ENCODE measurements at regions not wholly inside any gene's neighbourhood (a gene's known extent, or its start where the extent isn't known, plus 50 kb on each side); places are given as distances from the start of the nearest gene placed in this dataset.

DNA sequence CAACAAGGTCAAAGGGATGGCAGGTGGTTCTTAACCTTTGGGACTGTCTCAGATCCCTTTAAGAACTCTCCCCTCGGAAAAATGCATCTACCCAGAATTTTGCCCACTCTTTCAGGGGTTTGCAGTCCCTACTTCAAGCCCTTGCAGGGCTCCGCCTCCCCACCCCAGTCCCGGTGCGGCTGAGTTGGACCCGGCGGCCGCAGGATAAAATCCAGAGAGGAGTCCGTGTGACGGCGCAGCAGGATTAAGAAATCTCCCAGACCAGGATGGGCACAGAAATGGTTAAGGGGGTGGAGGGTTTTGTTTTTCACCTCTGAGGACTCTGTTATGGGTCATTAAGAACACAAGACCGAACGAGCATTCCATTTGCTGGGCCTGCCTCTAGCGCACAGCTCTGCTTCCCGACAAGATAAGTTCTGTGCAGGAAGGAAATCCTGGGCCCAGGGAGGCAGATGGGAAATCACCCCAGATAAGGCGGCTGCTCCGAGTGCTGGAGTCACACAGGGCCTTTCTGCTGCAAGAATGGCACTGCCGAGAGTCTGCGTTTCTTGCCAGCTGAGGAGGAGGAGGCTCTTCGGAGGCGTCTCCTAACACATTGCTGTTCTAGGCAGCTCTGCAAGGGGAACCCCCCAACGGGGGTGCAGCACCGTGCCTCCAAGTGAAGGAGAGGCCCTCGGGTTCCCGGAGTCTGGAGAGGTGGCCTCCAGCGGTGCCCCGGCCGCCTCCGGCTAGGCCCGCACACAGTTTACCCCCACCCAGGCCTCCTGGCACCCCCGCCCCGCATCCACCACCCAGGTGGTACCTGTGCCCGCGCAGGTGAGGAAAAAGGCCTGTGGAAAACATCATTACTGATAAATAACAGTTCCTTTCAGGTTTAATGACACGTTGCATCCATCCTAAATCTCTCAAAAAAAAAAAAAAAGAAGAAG is 277.6 kb downstream of the BCOR start:
- DNase-seq: no peak

DNA sequence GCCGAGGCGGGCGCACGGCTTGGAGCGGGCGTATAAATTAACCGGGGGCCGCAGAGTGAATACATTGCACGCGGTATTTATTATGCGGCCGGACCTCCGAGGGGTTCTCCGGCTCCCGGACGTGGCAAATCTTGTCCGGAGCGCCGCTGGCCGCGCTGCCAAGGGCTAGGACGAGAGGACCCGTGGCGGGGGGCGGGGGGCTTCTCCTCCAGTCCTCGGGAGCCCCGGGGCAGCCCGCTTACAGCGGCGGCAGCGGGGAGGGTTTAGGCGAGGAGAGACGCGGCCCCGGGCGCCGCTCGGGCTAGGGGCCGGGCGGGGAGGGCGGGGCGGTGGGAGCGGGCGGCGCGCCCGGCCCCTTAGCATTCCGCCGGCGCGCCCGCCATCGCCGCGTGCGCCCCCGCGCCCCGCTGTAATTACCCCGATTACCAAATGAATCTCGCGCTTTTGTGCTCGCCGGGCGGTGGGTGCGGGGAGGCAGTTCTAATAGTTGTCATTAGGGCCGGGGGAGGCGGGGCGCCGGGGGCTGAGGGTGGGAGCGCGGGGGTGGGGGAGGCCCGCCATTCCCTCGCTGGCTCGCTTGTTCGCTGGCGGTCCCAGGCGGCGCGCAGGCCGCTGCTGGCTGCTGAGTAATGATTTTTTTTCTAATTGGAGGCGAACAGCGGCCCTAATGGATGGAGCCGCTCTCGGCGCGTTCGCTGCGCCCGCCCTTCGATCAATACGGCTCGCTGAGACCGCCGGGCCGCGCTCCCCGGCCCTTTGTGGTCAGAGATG is 276.6 kb downstream of the BCOR start:
- no peak for DNase-seq

- no peak for DNase-seq
Observed at GRCh38 chrX:39821709-39822095, 276.1 kb downstream of the BCOR start.

DNA sequence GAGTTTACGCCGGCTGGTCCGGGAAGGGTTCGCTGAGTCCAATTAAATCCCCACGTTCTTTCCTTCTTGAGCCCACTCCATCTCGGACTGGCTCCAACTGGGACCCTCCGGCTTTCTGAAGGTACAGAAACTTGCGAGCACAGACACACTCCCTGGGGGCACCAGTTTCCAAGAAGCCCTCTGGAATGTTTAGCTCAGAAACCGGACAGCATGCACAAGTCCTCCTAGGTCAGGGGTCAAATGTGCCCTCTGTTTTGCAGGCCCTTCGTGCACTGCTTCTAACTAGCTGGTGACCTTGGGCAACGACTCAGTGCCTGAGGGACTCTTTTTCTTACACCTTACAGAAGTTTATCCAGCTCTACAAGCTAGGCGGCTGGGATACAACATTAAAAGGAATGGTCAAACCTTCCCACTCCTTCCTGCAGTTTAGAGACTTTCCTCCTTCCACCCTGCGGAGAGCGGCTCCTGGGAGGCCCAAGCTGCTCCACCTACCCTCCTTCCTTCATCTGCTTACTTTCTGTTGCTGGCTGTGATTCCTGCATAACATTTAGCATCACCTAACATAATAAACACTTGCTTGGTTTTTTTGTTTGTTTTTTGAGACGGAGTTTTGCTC is 275.5 kb downstream of the BCOR start:
- no peak for DNase-seq

GRCh38 chrX:39823424-39823823 is 274.3 kb downstream of the BCOR start:
- DNase-seq: no peak

DNA sequence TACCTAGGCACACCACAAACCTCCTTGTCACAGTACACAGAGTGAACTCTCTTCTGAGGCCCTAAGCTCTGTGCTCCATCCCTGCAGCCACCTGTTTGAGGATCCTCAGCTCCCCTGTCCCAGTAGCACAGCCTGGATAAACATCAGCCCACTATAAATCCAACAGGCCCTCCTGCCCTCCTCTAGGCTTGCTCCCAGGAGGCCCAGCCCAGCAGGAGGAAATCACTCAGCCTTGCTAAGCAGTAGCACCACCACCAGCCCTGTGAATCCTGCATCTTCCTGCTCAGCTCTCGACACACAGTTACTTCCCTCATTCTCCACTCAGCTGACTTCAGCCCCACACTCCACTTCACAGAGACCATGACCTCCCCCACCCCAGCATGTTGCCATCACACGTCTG is 273.9 kb downstream of the BCOR start:
- DNase-seq: no peak

- DNase-seq: no peak
Observed at GRCh38 chrX:39826813-39827543, 270.8 kb downstream of the BCOR start.

GRCh38 chrX:39827951-39828350 is 269.8 kb downstream of the BCOR start:
- no peak for DNase-seq

DNA sequence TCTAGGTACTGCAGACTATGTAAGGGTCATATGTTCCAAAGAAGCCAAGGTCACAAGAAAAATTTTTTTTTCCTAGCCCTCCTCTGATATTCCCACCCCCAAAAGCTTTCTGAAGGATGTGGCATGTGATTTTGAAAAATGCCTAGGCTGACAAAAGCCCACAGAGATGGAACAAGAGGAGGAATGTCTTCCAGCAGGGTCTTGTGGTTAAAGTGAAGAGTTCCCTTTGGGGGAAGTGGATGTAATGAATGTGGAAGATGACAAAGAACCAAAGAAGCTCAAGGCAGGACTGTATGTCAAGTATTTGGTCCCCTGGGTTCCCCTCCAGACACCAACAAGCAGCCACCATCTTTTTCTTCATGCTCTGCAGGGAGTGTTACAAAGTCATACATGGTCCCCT is 268.8 kb downstream of the BCOR start:
- no peak for DNase-seq

DNA sequence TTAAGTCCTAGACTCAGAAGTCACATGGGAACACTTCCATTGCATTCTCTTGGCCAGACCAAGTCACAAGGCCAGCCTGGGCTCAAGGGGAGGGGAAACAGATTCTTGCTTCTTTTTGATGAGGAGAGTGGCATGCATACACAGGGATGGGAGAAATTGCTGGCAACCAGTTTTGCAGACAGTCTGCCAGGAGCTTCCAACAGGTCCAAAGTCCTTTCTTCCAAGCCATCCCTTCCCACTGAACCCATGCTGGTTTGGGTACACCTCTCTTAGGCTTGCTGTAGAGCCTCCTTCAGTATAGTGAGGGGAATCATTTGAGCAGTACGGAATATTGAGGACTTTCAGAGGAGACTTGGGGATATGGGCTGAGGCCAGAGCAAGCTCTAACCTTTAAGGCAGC is 267.8 kb downstream of the BCOR start:
- no peak for DNase-seq

- no peak for DNase-seq
Observed at GRCh38 chrX:39830414-39830813, 267.3 kb downstream of the BCOR start.

DNA sequence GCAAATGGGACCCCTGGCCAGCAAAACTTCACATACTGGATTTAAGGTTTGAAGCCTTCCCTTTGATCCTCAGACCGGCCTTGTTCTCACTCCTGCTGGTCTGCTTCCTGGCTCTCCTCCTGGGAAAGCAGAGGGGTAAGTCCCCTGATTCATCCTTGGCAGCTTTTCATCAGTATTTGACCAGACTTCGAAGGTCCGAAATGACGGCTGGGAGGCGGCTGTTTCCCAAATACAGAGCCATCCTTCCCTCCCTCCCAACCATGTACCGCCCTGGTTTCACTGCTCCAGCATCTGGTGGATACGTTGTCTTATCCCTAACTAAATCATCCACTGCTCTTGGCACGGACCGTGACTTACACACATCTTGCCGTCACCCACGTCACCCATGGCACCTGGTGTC is 265.5 kb downstream of the BCOR start:
- no peak for DNase-seq

GRCh38 chrX:39834600-39834999 is 263.2 kb downstream of the BCOR start:
- no peak for DNase-seq

DNA sequence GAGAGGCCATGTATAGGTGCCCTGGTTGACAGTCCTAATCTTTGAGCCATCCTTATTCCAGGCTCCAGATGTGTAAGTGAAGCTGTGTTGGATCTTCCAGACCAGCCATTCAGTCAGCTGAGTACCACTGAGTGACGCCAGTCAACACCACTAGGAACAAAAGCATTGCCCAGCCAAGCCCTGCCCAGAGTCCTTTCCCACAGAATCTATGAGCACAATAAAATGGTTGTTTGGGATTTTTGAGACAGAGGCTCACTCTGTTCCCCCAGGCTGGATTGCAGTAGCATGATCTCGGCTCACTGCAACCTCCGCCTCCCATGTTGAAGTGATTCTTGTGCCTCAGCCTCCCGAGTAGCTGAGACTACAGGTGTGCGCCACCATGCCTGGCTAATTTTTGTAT is 262.5 kb downstream of the BCOR start:
- DNase-seq: no peak

DNA sequence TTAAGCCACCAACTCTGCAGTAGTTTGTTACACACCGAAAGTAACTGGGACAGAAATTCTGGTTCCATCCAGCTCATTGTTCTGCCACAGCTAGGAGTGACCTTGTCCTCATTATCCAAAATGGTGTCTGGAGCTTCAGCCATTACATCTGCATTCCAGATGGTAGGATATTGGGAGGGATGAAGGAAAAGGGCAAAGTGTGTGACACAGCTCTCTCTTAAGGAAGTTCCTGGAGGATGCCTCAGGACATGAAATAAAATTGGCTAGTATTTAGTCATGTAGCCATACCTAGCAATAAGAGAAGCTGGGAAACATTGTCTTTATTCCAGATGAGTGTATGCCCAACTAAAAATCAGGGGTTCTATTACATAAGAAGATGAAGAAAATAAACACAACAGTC is 262.0 kb downstream of the BCOR start:
- no peak for DNase-seq

- DNase-seq: no peak
Observed at GRCh38 chrX:39836802-39837420, 260.8 kb downstream of the BCOR start.

DNA sequence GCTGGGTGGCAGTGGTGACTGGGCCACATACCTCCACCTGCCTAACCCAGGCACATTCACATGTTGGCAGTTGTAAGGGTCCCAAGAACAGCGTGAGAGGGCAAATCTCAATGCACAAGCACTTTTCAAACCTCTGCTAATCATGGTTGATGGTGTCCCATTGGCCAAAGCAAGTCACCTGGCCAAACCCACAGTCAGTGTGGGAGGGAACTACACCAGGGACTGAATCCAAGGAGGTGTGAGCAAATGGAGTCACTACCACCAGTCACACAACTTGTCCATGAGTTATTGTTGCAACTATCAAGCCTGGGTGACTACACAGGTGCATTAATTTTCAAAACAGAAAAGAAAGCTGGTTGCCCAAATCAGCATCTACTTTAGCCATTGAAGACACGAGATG is 260.1 kb downstream of the BCOR start:
- DNase-seq: no peak

GRCh38 chrX:39839371-39839770 is 258.4 kb downstream of the BCOR start:
- no peak for DNase-seq

DNA sequence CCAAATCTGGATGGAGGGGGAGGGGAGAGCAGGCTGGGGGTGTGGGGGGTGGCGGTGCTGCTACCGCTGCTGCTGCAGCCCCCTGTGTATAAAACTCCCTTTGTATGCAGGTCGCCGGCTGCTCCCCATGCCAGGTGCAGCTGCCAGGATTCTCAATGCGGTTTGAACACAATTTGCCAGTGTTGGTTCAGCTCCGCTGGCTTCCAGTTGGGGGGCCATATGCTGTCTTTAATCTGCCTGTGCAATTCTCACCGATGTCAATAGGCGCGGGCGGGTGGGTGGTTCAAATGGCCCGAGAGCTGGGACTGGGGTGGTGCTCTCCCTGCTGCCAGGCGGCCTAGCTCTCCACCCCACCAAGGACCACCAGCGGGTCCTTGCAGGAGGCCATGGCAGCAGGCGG is 257.6 kb downstream of the BCOR start:
- peak; percentile 78 for DNase-seq

DNA sequence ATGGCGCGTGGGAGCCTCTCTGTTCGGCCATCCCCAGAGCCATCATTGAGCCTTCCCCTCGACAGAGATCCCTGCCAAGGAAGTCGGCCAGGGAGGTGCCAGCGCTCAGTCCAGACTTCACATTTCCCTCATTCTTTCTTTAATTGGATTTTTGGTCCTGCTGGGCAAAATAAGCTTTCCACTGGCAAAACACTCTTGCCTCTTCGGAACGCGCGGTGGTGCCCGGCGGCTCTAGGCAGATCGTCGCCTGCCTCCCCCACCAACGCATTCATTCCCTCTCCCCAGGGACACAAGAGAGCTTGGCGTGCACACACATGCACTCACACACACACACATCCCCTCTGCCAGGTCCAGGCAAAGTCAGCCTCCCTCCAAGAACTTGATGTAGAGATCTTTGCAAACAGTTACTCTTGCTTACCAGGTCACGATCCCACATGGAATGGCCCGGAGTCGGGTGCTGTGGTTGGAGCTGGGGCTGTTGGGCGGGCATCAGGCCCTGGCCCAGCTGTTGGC is 257.1 kb downstream of the BCOR start:
- DNase-seq: peak; percentile 79

DNA sequence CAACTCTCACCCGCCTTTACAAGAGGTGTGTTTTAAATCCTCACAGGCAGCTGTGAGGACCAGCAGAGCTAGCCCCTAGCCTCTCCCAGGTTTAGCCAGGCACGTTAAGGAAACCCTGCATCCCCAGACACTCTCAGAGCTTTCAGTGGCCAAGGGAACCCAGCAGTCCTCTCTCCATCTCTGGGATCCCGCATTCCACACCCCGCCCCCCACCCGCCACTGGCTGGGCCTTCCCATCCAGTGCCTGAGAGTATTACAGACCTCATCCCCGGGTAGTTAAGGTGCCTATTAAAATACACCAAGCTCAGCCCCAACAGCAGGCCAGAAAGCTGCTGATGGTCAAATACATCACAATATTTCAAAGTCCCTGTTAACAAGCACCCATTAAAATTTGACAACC is 256.2 kb downstream of the BCOR start:
- DNase-seq: no peak

- DNase-seq: no peak
Observed at GRCh38 chrX:39842281-39842973, 255.3 kb downstream of the BCOR start.

Measured in NCI-H446 treated with DMSO at 0.1 percent for 48 hours (cell line).